GM13977 (cell line): ENCODE measurements at regions not wholly inside any gene's neighbourhood (a gene's known extent, or its start where the extent isn't known, plus 50 kb on each side); places are given as distances from the start of the nearest gene placed in this dataset.

Experiments used
- DNase-seq: peaks from one replicate; pipeline ENCODE4 v3.0.0; 2012; ENCODE audit warnings: low spot score
- CTCF ChIP-seq: IDR thresholded peaks from 2 replicates; pipeline ENCODE4 v1.5.1; 2012; ENCODE audit warnings: mild to moderate bottlenecking, control low read depth; ENCODE audit not compliant: insufficient read depth; ENCODE audit errors: extremely low read depth, missing control alignments
- in situ Hi-C: fragments of 300-500 bp; cut with MboI; formaldehyde crosslinking; loops from one replicate; pipeline ENCODE4 v1.12.0; 2022; ENCODE audit warnings: low sequenced_read_pairs, low pct_unique_long_range_greater_than_20kb, mixed read lengths, inconsistent platforms; ENCODE audit not compliant: unreplicated experiment

- TF ChIP-seq CTCF, result no peak
- no peak for DNase-seq
- in situ Hi-C loops, result no loop called here
Measured at GRCh38 chr6:15842727-15843117, 179.9 kb upstream of the DTNBP1 start.

- in situ Hi-C loops, result no loop called here
- TF ChIP-seq CTCF, result no peak
- DNase-seq, result no peak
Measured at GRCh38 chr6:15841937-15842726, 179.3 kb upstream of the DTNBP1 start.

DNA sequence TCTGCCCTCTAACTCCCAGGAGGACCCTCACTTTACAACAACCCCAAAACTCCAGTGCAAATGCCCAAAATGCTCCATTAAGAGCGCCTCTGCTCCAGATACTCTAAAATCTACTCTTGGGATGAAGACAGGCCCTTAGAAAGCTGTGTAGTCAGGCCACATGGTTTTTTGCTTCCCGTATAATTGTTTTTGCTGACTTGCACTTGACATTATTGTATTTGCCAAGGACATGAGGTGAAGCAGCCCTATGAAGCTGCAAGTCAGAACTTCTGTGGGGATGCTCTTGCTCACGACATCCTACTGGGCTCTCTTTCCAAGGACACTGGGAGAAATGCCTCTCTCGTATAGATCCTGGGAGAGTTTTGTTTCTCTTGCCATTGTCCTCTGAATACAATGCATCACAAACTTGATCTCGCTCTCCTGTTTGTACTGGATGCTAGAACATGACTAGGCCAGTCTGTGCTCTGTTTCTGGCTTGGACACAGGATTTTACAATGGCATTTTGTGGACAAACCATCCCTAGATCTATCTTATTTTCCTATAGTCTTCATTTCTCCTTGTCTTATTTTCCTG lies 177.2 kb upstream of the DTNBP1 start:
- no peak for DNase-seq
- TF ChIP-seq CTCF, result no peak
- in situ Hi-C loops, result no loop called here

- TF ChIP-seq CTCF, result no peak
- in situ Hi-C loops, result no loop called here
- DNase-seq, result no peak
Measured at GRCh38 chr6:15837205-15837604, 174.4 kb upstream of the DTNBP1 start.

DNA sequence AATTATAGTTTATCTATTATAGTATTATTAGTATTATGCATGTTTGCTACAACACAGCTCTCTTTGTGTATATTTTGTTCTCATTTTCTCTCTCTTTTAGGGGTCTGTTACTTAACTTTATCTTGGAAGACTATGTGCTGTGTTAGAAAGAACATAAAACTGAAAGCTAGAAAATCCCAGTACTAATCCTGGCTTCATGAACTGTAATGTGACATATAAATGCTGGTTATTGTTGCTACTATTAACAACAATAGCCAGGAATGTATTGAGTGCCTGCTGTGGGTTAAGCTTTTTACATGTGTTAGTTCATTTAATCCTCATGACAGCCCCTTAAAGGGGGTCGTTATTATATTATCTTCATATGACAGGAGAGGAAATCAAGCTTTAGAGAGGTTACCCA lies 170.0 kb upstream of the DTNBP1 start:
- in situ Hi-C loops, result no loop called here
- no peak for TF ChIP-seq CTCF
- no peak for DNase-seq

GRCh38 chr6:15829156-15829555 lies 166.3 kb upstream of the DTNBP1 start:
- no peak for TF ChIP-seq CTCF
- no peak for DNase-seq
- in situ Hi-C loops, result no loop called here
